ENCODE measurements at regions not wholly inside any gene's neighbourhood (a gene's known extent, or its start where the extent isn't known, plus 50 kb on each side); places are given as distances from the start of the nearest gene placed in this dataset.

DNA sequence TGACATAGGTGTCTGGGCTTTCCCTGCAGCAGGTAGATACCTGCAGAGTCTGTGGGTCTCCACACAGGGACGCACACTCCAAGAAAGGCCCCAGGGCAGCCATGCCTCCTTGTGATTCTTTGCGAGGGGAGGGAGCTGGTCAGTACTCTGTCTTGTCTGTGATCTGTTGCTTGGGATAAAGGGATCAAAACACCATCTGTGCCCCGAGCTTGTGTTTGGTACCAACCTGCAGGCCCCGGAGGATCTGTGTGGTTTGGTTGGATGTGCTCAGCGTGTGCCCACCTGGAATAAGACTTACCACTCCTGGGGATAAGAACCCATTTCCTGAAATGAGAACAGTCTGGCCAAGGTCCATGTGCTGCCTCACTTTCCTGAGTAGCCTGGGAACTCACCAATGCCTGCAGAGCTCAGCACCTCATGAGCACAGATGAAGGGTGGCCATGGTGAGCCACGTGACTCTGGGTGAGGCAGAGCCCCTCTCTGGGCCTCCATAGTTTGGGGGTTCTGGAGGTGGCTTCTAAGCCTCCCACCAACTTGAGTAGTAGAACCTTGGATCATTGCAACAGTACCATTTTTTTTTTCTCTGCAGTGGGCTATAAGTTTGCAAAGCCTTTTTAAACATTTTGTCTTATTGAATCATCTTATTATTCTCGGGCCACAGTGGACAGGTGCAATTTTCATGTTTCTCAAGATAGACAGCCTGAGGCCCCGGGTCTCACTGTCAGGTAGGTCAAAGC lies 134.8 kb downstream of the DDX1 start:
- H3K4me1 ChIP-seq, result peaks cover 0 to 14% (median 9%) of the 10 kb centered on the region in 3 donors
- 84 to 86% methylated on average over 8 of the region's 8 CpGs for WGBS, 2 donors
- no peak for ATAC-seq
- H3K27me3 ChIP-seq, result no peaks in the 10 kb centered on the region
- no peak for DNase-seq
- TF ChIP-seq, protein P1, sequence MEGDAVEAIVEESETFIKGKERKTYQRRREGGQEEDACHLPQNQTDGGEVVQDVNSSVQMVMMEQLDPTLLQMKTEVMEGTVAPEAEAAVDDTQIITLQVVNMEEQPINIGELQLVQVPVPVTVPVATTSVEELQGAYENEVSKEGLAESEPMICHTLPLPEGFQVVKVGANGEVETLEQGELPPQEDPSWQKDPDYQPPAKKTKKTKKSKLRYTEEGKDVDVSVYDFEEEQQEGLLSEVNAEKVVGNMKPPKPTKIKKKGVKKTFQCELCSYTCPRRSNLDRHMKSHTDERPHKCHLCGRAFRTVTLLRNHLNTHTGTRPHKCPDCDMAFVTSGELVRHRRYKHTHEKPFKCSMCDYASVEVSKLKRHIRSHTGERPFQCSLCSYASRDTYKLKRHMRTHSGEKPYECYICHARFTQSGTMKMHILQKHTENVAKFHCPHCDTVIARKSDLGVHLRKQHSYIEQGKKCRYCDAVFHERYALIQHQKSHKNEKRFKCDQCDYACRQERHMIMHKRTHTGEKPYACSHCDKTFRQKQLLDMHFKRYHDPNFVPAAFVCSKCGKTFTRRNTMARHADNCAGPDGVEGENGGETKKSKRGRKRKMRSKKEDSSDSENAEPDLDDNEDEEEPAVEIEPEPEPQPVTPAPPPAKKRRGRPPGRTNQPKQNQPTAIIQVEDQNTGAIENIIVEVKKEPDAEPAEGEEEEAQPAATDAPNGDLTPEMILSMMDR (IDR thresholded peaks at IDR 0.05), result no peak
- no peaks in the 10 kb centered on the region for H3K9me3 ChIP-seq
- H3K4me3 ChIP-seq, result no peak overlapping the region
- no peak overlapping the region for H3K27ac ChIP-seq
- no peaks in the 10 kb centered on the region for H3K36me3 ChIP-seq
- no peak for FAIRE-seq
- intact Hi-C loops (cut with DNase I), result no loop called here

DNA sequence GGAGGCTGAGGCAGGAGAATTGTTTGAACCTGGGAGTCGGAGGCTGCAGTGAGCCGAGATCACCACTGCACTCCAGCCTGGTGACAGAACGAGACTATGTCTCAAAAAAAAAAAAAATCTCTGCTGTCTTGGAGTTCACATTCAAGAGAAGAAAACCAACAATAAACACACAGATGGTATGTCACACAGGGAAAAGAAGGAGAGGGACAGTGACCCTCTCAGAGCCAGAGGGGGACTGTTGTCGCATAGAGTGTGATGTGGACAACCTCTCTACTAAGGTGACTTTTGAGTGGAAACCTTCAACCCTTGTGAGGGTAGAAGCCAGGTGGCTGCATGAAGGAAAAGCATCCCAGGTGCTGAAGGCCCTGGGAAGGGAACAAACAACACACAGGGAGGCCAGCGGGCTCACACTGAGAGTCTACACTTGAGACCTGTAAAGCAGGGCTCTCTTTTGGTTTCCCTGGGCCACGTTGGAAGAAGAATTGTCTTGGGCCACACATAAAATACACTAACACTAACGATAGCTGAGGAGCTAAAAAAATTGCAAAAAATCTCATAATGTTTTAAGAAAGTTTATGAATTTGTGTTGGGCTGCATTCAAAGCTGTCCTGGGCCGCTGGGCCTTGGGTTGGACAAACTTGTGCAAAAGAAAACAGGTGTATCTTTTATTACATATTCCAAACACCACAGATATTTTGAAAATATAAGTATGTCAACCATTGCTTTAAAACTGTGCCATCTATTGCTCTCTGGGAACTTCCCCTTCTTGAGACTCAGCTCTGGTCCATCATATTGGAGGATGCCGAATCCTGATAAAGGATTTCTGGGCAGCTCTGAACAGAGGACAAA lies 136.0 kb downstream of the DDX1 start:
- TF ChIP-seq, protein P1 (IDR thresholded peaks at IDR 0.05), result no peak
- no peak for FAIRE-seq
- intact Hi-C loops (cut with DNase I), result no loop called here

DNA sequence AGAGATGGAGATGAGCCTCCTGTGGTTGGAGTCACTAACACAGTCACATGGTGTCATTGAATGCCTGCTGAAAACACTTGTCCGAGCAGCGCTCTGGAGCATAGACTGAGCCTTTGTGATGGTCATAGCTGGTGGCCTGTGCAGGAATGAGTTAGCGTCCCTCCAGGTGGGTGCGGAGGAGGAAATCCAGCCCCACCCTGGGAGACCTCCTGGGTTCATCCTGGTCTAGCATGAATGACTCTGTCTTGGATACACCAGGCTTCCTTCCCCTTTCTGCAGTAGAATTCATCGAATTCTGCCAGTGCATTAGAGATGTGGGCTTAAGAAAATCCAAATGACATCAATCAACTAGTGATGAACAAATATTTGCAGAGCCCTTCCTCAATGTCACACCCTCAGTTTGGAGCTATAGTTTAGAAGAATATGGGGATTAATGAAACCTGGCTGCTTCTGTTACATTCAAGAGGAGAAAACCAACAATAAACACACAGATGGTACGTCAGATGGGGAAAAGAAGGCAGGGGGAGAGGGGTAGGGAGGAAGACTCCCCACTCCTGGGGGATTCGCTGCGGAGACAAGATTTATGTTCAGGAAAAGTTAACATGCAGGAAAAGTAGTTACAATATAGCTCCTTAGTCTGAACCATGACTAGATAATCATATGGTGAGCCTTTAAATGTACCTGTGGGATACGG lies 136.7 kb downstream of the DDX1 start:
- TF ChIP-seq, protein P1 (IDR thresholded peaks at IDR 0.05), result no peak
- FAIRE-seq (no peak), DNase-seq (no peak), ATAC-seq (no peak)
- Histone ChIP-seq H3K9me3 (no peaks in the 10 kb centered on the region), H3K27ac (no peak overlapping the region), H3K27me3 (no peaks in the 10 kb centered on the region), H3K36me3 (no peaks in the 10 kb centered on the region), H3K4me1 (peaks cover 7 to 21% (median 17%) of the 10 kb centered on the region in 3 donors), H3K4me3 (no peak overlapping the region)
- 93 to 94% methylated on average over 9 of the region's 9 CpGs for WGBS, 2 donors
- intact Hi-C loops (cut with DNase I), result no loop called here

More for the DNA sequence above, 136.0 kb downstream of the DDX1 start:
- Histone ChIP-seq H3K4me3 (no peak overlapping the region), H3K9me3 (no peaks in the 10 kb centered on the region), H3K27me3 (no peaks in the 10 kb centered on the region), H3K36me3 (no peaks in the 10 kb centered on the region), H3K27ac (no peak overlapping the region), H3K4me1 (peaks cover 0 to 14% (median 9%) of the 10 kb centered on the region in 3 donors)
- no peak for DNase-seq
- no peak for ATAC-seq
- 81 to 83% methylated on average over 9 of the region's 9 CpGs for WGBS, 2 donors

DNA sequence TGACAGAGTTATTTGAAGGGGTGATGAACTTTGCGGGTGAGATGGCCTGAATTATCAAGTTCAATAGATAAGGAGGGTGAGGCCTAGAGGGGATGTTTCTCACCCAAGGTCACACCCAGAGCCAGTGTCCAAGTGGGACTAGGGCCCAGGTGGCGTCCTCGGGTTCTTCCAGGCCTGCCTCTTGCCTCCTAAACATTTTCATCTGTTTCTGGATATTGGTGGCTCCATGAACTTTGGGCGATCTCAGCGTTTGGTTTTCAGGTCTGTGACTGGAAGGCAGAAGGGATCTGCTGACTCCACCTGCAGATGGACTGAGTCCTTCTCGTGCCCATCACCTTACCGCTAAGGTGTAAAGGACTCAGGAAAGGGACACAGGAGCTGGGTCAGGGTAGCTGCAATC lies 137.3 kb downstream of the DDX1 start:
- TF ChIP-seq, protein P1 (IDR thresholded peaks at IDR 0.05), result no peak
- Histone ChIP-seq H3K27me3 (no peaks in the 10 kb centered on the region), H3K36me3 (no peaks in the 10 kb centered on the region), H3K4me3 (no peak overlapping the region), H3K9me3 (no peaks in the 10 kb centered on the region), H3K4me1 (peaks cover 14 to 25% (median 23%) of the 10 kb centered on the region in 3 donors), H3K27ac (no peak overlapping the region)
- WGBS, 2 donors, result 79 to 87% methylated on average over 7 of the region's 7 CpGs
- DNase-seq (no peak), ATAC-seq (no peak), FAIRE-seq (no peak)
- intact Hi-C loops (cut with DNase I), result no loop called here
